HG03060 (cell line): ENCODE measurements at regions not wholly inside any gene's neighbourhood (a gene's known extent, or its start where the extent isn't known, plus 50 kb on each side); places are given as distances from the start of the nearest gene placed in this dataset.

Experiments
- ATAC-seq: cut with Tn5 transposase; IDR thresholded peaks from one replicate; pipeline ENCODE4 v1.9.1; 2021; ENCODE audit warnings: low read depth, moderate number of reproducible peaks; ENCODE audit not compliant: unreplicated experiment

- no peak for ATAC-seq
Observed at GRCh38 chr13:57045826-57046546, 94.7 kb upstream of the PRR20A start.

- no peak for ATAC-seq
Observed at GRCh38 chr13:57056601-57057180, 84.0 kb upstream of the PRR20A start.

GRCh38 chr13:57063007-57063406 is 77.7 kb upstream of the PRR20A start:
- no peak for ATAC-seq

- no peak for ATAC-seq
Observed at GRCh38 chr13:57073983-57074382, 66.7 kb upstream of the PRR20A start.

GRCh38 chr13:57075588-57075987 is 65.1 kb upstream of the PRR20A start:
- no peak for ATAC-seq

GRCh38 chr13:57087006-57087405 is 53.7 kb upstream of the PRR20A start:
- no peak for ATAC-seq
